Vagina (tissue), 2 donors: ENCODE measurements at regions not wholly inside any gene's neighbourhood (a gene's known extent, or its start where the extent isn't known, plus 50 kb on each side); places are given as distances from the start of the nearest gene placed in this dataset.

Experiments
- DNase-seq, 2 donors: peaks; one replicate each; pipeline ENCODE4 v3.0.0-alpha.2; 2017; ENCODE audit errors: extremely low spot score in 2 of 2
- H3K27ac ChIP-seq: fragments of 200-600 bp; sonication (generic); one replicate; pipeline ENCODE4 v1.5.1; 2019
- H3K27me3 ChIP-seq: fragments of 200-600 bp; sonication (generic); one replicate; pipeline ENCODE4 v1.5.1; 2019
- H3K36me3 ChIP-seq, 2 donors: fragments of 200-600 bp; sonication (generic); one replicate each; pipeline ENCODE4 v1.5.1; 2017 to 2019
- H3K4me1 ChIP-seq: fragments of 200-600 bp; sonication (generic); one replicate; pipeline ENCODE4 v1.5.1; 2019
- H3K4me3 ChIP-seq, 2 donors: fragments of 200-600 bp; sonication (generic); 1 replicate in 1 of 2; 2 replicates in 1 of 2; pipeline ENCODE4 v1.5.1; 2016 to 2019
- H3K9me3 ChIP-seq: fragments of 200-600 bp; sonication (generic); one replicate; pipeline ENCODE4 v1.5.1; 2019
- CTCF ChIP-seq, 3 experiments: fragments of 450-650 bp in 2 of 3; fragments of 200-600 bp in 1 of 3; sonication (generic) in 1 of 3; IDR thresholded peaks; one replicate each; pipeline ENCODE4 v1.5.1; 2017 to 2019; ENCODE audit warnings: antibody characterized with exemption in 3 of 3, mild to moderate bottlenecking in 2 of 3, moderate library complexity in 2 of 3
- POLR2A ChIP-seq, 2 donors: fragments of 450-650 bp; IDR thresholded peaks; one replicate each; pipeline ENCODE4 v1.6.1; 2017; ENCODE audit warnings: antibody characterized with exemption in 2 of 2, mild to moderate bottlenecking in 2 of 2, moderate library complexity in 2 of 2
- POLR2AphosphoS5 ChIP-seq, 2 donors: sonication (generic); formaldehyde crosslinking; IDR thresholded peaks; one replicate each; pipeline ENCODE4 v1.9.0; 2017; ENCODE audit warnings: antibody characterized with exemption in 2 of 2, mild to moderate bottlenecking in 2 of 2, low read depth in 1 of 2; ENCODE audit not compliant: insufficient read depth in 1 of 2
- intact Hi-C: fragments of 100-400 bp; cut with DNase I; formaldehyde crosslinking; loops from one replicate; pipeline ENCODE4 v1.15.1; 2023

DNA sequence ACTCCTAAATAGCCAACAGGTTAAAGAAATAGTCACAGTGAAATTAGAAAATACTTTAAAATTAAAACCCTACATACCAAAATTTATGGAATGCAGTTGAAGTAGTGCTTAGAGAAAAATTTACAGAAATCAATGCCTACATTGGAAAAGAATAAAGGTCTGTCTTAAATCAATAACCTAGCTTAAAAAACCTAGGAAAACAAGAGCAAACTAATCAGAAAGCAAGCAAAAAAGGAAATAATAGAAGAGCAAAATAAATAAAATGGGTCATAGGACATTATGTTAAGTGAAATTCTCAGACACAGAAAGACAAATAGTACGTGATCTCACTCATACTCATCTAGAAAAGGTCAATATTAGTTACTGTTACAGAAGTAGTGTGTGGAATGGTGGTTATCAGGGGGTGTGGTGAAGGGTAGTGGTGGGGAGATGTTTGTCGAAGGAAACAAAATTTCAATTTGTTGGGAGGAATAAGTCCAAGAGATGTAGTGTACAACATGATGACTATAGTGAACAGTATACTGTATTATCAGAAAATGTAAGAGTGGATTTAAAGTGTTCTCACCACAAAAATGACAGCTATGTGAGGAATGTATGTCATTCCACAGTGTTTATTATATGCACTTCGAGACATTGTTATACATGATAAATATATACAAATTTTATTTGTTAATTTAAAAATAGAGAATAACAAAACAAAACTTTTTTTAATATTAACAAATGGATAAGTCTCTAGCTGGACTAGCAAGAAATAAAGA lies 423.6 kb downstream of the CDH26 start:
- no peak for DNase-seq
- TF ChIP-seq CTCF (IDR thresholded peaks at IDR 0.05) (no peak), POLR2A (IDR thresholded peaks at IDR 0.05) (no peak), POLR2AphosphoS5 (IDR thresholded peaks at IDR 0.05; ENCODE audit: insufficient read depth in 1 of 2, low read depth in 1 of 2) (no peak)
- H3K9me3 ChIP-seq, result no peaks in the 10 kb centered on the region
- no peaks in the 10 kb centered on the region for H3K36me3 ChIP-seq
- H3K4me1 ChIP-seq, result no peaks in the 10 kb centered on the region
- intact Hi-C loops, result loop anchor here (5.0 kb wide), 1 partner anchor 135 kb away; no protein-coding TSS in a partner anchor
- no peak overlapping the region for H3K4me3 ChIP-seq
- H3K27me3 ChIP-seq, result no peaks in the 10 kb centered on the region
- H3K27ac ChIP-seq, result no peak overlapping the region

DNA sequence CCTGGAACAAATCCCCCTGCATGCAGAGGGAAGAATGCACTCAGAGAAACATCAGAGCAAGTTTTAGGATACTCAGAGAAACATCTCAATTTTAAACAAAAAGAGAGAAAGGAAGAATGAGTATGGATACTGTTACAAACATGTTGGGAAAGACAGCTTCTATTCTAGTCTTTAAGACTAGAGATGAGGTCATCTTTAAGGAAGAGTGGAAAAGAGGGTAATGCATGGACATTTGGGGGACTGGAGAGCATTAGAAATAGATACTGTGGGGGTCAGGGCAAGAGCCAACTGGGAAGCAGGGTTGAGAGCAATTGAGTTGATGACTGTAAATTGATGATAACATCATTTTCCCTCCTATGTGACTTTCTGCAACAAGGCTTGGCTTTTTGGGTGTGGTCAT lies 431.2 kb downstream of the CDH26 start:
- DNase-seq, result no peak
- Histone ChIP-seq H3K4me1 (no peaks in the 10 kb centered on the region), H3K36me3 (no peaks in the 10 kb centered on the region), H3K9me3 (no peaks in the 10 kb centered on the region), H3K4me3 (no peak overlapping the region), H3K27me3 (no peaks in the 10 kb centered on the region), H3K27ac (no peak overlapping the region)
- TF ChIP-seq CTCF (IDR thresholded peaks at IDR 0.05) (no peak), POLR2AphosphoS5 (IDR thresholded peaks at IDR 0.05; ENCODE audit: insufficient read depth in 1 of 2, low read depth in 1 of 2) (no peak), POLR2A (IDR thresholded peaks at IDR 0.05) (no peak)
- intact Hi-C loops, result no loop called here

DNA sequence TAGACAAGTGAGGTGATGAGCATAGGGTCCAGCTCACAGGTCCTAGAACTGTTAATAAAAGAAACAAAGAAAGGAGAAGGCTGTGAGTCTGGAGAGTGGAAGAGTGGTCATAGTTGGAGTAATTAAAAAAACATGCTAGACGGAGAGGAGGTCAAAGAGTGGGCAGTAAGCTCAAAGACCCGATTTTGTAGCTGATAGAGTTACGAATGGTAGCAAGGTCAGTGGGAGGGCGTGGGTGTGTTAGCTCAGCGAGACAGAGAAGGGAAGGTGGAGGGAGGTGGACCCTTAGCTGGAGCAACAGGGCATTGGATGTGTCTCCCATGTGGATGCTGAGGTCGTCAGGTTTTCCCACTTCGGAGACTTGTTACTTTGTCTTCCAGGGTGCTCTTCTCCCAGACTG lies 431.7 kb downstream of the CDH26 start:
- H3K4me3 ChIP-seq, result no peak overlapping the region
- H3K27me3 ChIP-seq, result no peaks in the 10 kb centered on the region
- intact Hi-C loops, result no loop called here
- TF ChIP-seq POLR2A (IDR thresholded peaks at IDR 0.05) (no peak), CTCF (IDR thresholded peaks at IDR 0.05) (no peak), POLR2AphosphoS5 (IDR thresholded peaks at IDR 0.05; ENCODE audit: insufficient read depth in 1 of 2, low read depth in 1 of 2) (no peak)
- no peaks in the 10 kb centered on the region for H3K9me3 ChIP-seq
- no peaks in the 10 kb centered on the region for H3K4me1 ChIP-seq
- H3K36me3 ChIP-seq, result no peaks in the 10 kb centered on the region
- no peak for DNase-seq
- H3K27ac ChIP-seq, result no peak overlapping the region

- Histone ChIP-seq H3K27me3 (no peaks in the 10 kb centered on the region), H3K4me1 (no peaks in the 10 kb centered on the region), H3K27ac (no peak overlapping the region), H3K36me3 (no peaks in the 10 kb centered on the region), H3K4me3 (no peak overlapping the region), H3K9me3 (no peaks in the 10 kb centered on the region)
- no peak for TF ChIP-seq CTCF (IDR thresholded peaks at IDR 0.05)
- no peak for TF ChIP-seq POLR2A (IDR thresholded peaks at IDR 0.05)
- TF ChIP-seq POLR2AphosphoS5 (IDR thresholded peaks at IDR 0.05; ENCODE audit: insufficient read depth in 1 of 2, low read depth in 1 of 2), result no peak
- no peak for DNase-seq
- intact Hi-C loops, result no loop called here
These were observed 437.8 kb downstream of the CDH26 start for GRCh38 chr20:60395991-60396390.

DNA sequence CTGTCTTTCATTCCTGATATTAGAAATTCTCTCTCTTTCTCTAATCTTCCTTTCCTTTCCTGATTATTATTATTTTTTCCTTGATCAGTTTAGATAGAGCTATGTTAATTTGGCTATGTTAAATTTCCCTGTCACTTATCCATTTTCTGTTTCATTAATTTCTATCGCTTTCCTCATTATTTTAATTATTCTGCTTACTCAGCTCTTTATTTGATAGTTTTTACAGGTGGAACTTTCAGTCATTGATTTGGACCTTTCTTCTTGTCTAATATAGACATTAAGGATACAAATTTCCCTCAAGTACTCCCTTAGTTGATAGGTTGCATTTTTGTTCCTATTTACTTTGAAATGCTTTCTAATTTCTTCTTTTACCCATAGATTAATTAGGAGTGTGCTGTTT lies 442.3 kb downstream of the CDH26 start:
- H3K4me1 ChIP-seq, result no peaks in the 10 kb centered on the region
- intact Hi-C loops, result no loop called here
- no peaks in the 10 kb centered on the region for H3K27me3 ChIP-seq
- H3K27ac ChIP-seq, result no peak overlapping the region
- H3K36me3 ChIP-seq, result no peaks in the 10 kb centered on the region
- TF ChIP-seq CTCF (IDR thresholded peaks at IDR 0.05) (no peak), POLR2A (IDR thresholded peaks at IDR 0.05) (no peak), POLR2AphosphoS5 (IDR thresholded peaks at IDR 0.05; ENCODE audit: insufficient read depth in 1 of 2, low read depth in 1 of 2) (no peak)
- H3K4me3 ChIP-seq, result no peak overlapping the region
- no peak for DNase-seq
- no peaks in the 10 kb centered on the region for H3K9me3 ChIP-seq
